HG03565 (cell line): ENCODE measurements at regions not wholly inside any gene's neighbourhood (a gene's known extent, or its start where the extent isn't known, plus 50 kb on each side); places are given as distances from the start of the nearest gene placed in this dataset.
"Not testable (repeated sequence)": the region's sequence is repeated elsewhere in the genome, so short reads cannot be mapped to it uniquely, and the experiment has no call there.

Experiments used
- ATAC-seq: cut with Tn5 transposase; IDR thresholded peaks from one replicate; pipeline ENCODE4 v1.9.1; 2021; ENCODE audit warnings: mild to moderate bottlenecking, moderate library complexity; ENCODE audit not compliant: unreplicated experiment

- ATAC-seq, result no peak
These were observed 168.7 kb upstream of the GNAI1 start for GRCh38 chr7:79965946-79966345.

GRCh38 chr7:79964463-79964862, 170.2 kb upstream of the GNAI1 start:
- ATAC-seq, result no peak

DNA sequence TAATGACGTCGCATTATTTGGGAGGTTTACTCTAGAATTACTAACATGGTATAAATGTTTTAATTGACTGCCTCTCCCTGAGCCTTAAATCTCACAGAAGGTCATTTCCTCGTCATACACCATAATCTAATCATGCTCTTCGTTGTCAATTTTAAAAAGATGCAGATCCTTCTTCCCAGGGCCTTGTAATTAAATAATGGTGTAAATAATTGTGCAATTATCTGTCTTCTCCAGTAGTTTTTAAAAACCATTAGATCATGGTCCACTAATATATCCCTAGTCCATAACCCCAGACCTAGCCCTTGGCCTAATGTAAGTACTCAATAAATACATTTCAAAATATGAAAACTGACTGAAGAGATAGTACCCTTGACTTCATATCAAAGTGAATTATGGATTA, 181.5 kb upstream of the GNAI1 start:
- ATAC-seq, result no peak

GRCh38 chr7:79952399-79952798, 182.2 kb upstream of the GNAI1 start:
- ATAC-seq, result no peak

GRCh38 chr7:79951415-79951814, 183.2 kb upstream of the GNAI1 start:
- no peak for ATAC-seq

- no peak for ATAC-seq
These were observed 184.9 kb upstream of the GNAI1 start for GRCh38 chr7:79949778-79950177.

DNA sequence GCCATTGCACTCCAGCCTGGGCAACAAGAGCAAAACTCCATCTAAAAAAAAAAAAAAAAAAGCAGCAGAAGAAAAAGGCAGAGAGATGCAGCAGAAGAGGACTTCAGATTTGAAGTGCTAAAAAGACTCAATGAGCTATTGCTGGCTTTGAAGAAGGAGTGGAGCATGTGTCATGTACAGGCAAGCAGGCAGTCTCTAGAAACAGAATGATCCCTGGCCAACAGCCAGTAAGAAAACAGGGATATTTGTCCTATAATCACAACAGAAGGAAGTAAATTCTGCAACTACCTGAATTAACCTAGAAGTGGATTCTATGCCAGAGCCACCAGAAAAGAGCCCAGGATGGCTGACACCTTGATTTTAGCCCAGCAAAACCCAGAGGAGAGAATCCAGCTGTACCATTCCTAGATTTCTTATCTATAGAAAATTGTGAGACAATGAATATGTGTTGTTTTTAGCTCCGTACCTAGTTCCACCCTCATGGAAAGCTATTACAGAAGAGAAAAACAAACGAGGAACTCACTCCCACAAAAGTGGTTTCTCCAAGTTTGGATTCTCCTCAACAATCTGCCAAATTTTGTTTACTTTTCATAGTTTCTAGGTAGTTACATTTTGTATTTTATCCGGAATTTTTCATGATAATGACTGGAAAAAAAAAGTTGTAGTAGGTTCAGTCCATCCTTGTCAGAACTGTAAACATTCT, 198.2 kb upstream of the GNAI1 start:
- ATAC-seq, result no peak

- no peak for ATAC-seq
These were observed 199.9 kb upstream of the GNAI1 start for GRCh38 chr7:79934727-79935126.

DNA sequence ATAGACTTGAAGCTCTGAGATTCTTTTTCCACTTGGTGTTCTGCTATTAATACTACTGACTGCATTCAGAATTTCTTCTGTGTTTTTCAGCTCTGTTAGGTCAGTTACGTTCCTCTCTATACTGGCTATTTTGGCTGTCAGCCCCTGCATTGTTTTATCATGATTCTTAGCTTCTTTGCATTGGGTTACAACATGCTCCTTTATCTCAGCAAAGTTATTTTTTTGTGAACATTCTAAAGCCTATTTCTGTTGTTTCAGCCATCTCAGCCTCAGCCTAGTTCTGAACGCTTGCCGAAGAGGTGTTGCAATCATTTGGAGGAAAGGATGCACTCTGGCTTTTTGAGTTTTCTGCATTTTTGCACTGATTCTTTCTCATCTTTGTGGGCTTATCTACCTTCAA, 201.5 kb upstream of the GNAI1 start:
- ATAC-seq, result no peak

DNA sequence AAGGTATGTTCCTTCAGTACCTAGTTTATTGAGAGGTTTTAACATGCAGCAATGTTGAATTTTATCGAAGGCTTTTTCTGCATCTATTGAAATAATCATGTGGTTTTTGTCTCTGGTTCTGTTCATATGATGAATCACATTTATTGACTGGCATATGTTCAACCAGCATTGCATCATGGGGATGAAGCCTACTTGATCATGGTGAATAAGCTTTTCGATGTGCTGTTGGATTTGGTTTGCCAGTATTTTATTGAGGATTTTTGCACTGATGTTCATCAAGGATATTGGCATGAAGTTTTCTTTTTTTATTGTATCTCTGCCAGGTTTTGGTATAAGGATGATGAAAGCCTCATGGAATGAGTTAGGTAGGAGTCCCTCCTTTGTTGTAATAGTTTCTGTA, 204.0 kb upstream of the GNAI1 start:
- ATAC-seq, result no peak

DNA sequence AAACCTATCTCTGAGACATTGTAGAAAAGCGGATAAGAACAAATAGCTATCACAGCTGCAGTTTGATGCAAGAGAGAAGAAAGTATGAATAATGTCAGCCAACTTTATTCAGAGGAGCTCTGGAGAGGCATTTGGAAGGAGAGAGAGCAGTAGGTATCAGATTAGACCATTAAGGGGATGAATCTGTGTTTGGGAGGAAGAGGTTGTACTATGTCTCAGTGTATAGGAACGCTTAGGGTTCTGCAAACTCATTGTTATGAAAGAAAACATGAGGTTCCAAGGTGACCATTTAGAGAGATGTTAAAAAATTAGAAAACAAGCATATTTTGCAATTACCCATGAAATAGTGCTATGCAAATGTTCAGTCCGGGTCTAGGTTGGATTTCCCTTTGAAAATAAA, 207.5 kb upstream of the GNAI1 start:
- no peak for ATAC-seq

DNA sequence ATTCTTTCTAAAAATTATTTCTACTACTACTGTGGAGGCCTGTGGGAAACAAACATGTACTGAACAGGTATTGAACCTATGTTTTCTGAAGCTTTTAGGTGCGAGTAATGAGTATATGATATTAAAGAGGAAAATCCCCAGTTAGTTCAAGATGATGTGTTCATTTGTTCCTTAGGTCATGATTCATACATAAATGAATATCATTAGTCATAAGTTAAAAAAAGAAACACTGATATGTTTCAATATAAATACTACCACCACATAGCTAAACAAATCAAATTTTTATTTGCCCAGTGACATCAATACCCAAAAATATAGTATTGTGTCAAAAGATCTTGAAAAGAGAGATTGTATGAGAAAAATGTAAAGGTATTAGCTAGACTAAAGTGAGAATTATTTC, 210.7 kb upstream of the GNAI1 start:
- no peak for ATAC-seq

- no peak for ATAC-seq
These were observed 211.7 kb upstream of the GNAI1 start for GRCh38 chr7:79922894-79923293.

GRCh38 chr7:79921976-79922375, 212.7 kb upstream of the GNAI1 start:
- no peak for ATAC-seq

GRCh38 chr7:79918632-79919031, 216.0 kb upstream of the GNAI1 start:
- ATAC-seq, result not testable (repeated sequence)

GRCh38 chr7:79915346-79915745, 219.3 kb upstream of the GNAI1 start:
- ATAC-seq, result not testable (repeated sequence)

DNA sequence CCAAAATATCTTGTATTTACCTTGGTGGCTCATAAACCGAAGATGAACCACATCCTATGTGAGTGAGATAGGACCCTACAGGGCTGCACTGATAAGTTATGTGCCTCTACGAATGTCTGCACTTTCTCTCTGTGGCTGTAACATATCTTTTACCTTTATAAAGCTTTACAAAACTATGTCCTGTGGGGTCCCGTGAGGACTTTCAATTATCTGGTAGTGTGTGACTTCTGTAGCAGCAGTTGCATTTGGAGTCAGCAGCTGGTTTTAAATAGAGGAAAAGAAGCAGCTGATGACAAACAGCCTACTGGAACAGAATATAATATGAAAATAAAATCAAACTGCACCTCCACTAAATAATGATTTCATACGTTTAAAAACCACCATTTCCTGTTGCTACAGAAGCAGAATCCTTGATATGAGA, 222.4 kb upstream of the GNAI1 start:
- ATAC-seq, result no peak

- ATAC-seq, result no peak
These were observed 223.2 kb upstream of the GNAI1 start for GRCh38 chr7:79911420-79911819.

DNA sequence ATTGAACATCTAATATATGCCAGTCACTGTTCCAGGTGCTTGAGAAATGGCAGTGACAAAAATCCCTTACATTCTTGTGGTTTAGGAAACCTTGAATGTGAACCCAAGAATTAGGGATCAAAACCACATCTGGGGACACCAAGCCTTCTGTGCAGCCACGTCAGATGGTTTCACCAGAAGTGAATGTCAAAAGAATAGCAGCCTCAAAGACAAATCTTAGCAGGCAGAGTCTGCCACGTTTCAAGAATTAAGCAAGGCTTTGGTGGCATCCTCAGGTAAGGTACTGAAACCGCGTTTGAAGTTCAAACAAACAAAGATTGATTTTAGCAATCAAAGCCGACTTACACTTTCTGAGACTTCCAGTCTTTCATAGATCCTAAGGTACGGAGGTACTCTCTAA, 225.5 kb upstream of the GNAI1 start:
- no peak for ATAC-seq

DNA sequence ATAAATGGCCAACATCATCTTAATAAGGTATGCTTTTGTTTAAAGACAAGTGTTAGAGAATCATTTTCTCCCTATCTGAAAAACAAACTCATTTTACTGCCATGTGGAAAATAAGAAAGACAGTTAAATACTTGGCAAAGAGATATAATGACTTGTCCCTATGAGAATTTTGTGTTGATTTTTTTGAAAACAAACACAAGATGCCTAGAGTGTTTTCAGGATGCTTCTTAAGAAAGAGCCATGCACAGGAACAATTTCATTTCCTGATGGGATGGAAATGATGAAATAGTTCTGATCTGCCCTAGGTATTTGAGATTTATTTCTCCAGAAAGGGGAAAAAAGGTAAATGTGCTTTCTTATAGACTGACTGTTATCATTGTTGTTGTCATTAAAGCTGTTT, 237.5 kb upstream of the GNAI1 start:
- ATAC-seq, result no peak

DNA sequence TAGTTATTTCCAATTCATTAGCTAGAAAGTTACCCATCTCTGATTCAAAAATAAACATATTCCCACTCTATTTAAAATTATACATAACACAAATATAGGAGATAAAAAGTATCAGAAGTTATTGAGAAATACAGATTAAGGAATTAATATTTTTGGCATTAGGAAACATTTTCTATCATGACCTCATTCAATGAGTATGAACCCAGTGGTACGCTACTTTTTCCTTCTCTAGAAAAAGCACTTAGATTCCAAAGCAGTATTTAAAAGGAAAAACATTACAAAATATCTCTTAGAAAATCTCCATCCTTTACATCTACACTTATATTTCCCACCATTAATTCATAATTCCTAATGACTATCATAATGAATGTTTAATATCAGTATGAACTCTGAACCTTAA, 240.6 kb upstream of the GNAI1 start:
- no peak for ATAC-seq

- ATAC-seq, result no peak
These were observed 251.7 kb upstream of the GNAI1 start for GRCh38 chr7:79882922-79883321.

GRCh38 chr7:79880312-79880711, 254.3 kb upstream of the GNAI1 start:
- ATAC-seq, result no peak
